Muscle layer of duodenum (tissue), 2 donors: ENCODE measurements at regions not wholly inside any gene's neighbourhood (a gene's known extent, or its start where the extent isn't known, plus 50 kb on each side); places are given as distances from the start of the nearest gene placed in this dataset.
"Not testable (repeated sequence)": the region's sequence is repeated elsewhere in the genome, so short reads cannot be mapped to it uniquely, and the experiment has no call there.

Experiments
- H3K27ac ChIP-seq: one replicate; pipeline ENCODE4 v1.7.0; 2013; ENCODE audit warnings: mild to moderate bottlenecking, low read length
- H3K27me3 ChIP-seq: one replicate; pipeline ENCODE4 v1.7.0; 2013; ENCODE audit warnings: low read depth, mild to moderate bottlenecking, control low read depth, low read length
- H3K36me3 ChIP-seq, 2 donors: one replicate each; pipeline ENCODE4 v1.7.0; 2013; ENCODE audit warnings: low read length in 2 of 2, control low read depth in 1 of 2, mild to moderate bottlenecking in 1 of 2; ENCODE audit not compliant: insufficient read depth in 2 of 2, control insufficient read depth in 1 of 2
- H3K4me1 ChIP-seq, 2 donors: one replicate each; pipeline ENCODE4 v1.7.0; 2013; ENCODE audit warnings: low read length in 2 of 2, mild to moderate bottlenecking in 2 of 2, control low read depth in 1 of 2, moderate library complexity in 1 of 2; ENCODE audit not compliant: insufficient read depth in 2 of 2, control insufficient read depth in 1 of 2
- H3K4me3 ChIP-seq, 2 donors: one replicate each; pipeline ENCODE4 v1.7.0; 2013; ENCODE audit warnings: low read length in 2 of 2, low read depth in 1 of 2, mild to moderate bottlenecking in 1 of 2
- H3K9me3 ChIP-seq, 2 donors: one replicate each; pipeline ENCODE4 v1.7.0; 2013; ENCODE audit warnings: low read length in 2 of 2, control low read depth in 1 of 2, mild to moderate bottlenecking in 1 of 2; ENCODE audit not compliant: control insufficient read depth in 1 of 2
- donor health status: healthy.

GRCh38 chr14:101315802-101316296 is 245.4 kb upstream of the DIO3 start:
- Histone ChIP-seq H3K36me3 (no peaks in the 10 kb centered on the region), H3K27me3 (no peaks in the 10 kb centered on the region)

GRCh38 chr14:101318271-101318670 is 243.0 kb upstream of the DIO3 start:
- Histone ChIP-seq H3K27me3 (no peaks in the 10 kb centered on the region), H3K4me3 (no peak overlapping the region), H3K4me1 (no peaks in the 10 kb centered on the region), H3K27ac (no peak overlapping the region), H3K9me3 (peaks cover 7 to 15% of the 10 kb centered on the region in 2 donors), H3K36me3 (no peaks in the 10 kb centered on the region)

More at GRCh38 chr14:101315802-101316296, 245.4 kb upstream of the DIO3 start:
- Histone ChIP-seq H3K4me1 (no peaks in the 10 kb centered on the region), H3K27ac (no peak overlapping the region), H3K9me3 (peaks cover 7 to 9% of the 10 kb centered on the region in 2 donors), H3K4me3 (no peak overlapping the region)

- Histone ChIP-seq H3K27me3 (no peaks in the 10 kb centered on the region), H3K4me3 (no peak overlapping the region), H3K4me1 (no peaks in the 10 kb centered on the region), H3K36me3 (no peaks in the 10 kb centered on the region), H3K27ac (no peak overlapping the region), H3K9me3 (peaks cover 17 to 27% of the 10 kb centered on the region in 2 donors)
These were observed 240.9 kb upstream of the DIO3 start for GRCh38 chr14:101320396-101320795.

- H3K9me3 ChIP-seq = peaks cover 10 to 18% of the 10 kb centered on the region in 2 donors
- H3K4me1 ChIP-seq = no peaks in the 10 kb centered on the region
- no peak overlapping the region for H3K27ac ChIP-seq
- no peaks in the 10 kb centered on the region for H3K27me3 ChIP-seq
- H3K36me3 ChIP-seq = no peaks in the 10 kb centered on the region
- no peak overlapping the region for H3K4me3 ChIP-seq
These were observed 239.1 kb upstream of the DIO3 start for GRCh38 chr14:101322223-101322622.

GRCh38 chr14:101323111-101323510 is 238.2 kb upstream of the DIO3 start:
- H3K9me3 ChIP-seq = peaks cover 10 to 18% of the 10 kb centered on the region in 2 donors
- no peaks in the 10 kb centered on the region for H3K36me3 ChIP-seq
- H3K4me3 ChIP-seq = no peak overlapping the region
- H3K4me1 ChIP-seq = no peaks in the 10 kb centered on the region
- no peaks in the 10 kb centered on the region for H3K27me3 ChIP-seq
- H3K27ac ChIP-seq = no peak overlapping the region

GRCh38 chr14:101323614-101324235 is 237.6 kb upstream of the DIO3 start:
- H3K4me1 ChIP-seq, H3K27ac ChIP-seq, H3K4me3 ChIP-seq, H3K36me3 ChIP-seq, H3K27me3 ChIP-seq: not testable (repeated sequence)
- peaks cover 10 to 18% of the 10 kb centered on the region in 2 donors for H3K9me3 ChIP-seq

- no peak overlapping the region for H3K4me3 ChIP-seq
- H3K27me3 ChIP-seq = no peaks in the 10 kb centered on the region
- no peaks in the 10 kb centered on the region for H3K4me1 ChIP-seq
- no peaks in the 10 kb centered on the region for H3K36me3 ChIP-seq
- H3K9me3 ChIP-seq = peaks cover 10 to 18% of the 10 kb centered on the region in 2 donors
- H3K27ac ChIP-seq = no peak overlapping the region
These were observed 236.0 kb upstream of the DIO3 start for GRCh38 chr14:101325319-101325718.

GRCh38 chr14:101328412-101329028 is 232.8 kb upstream of the DIO3 start:
- H3K27me3 ChIP-seq = no peaks in the 10 kb centered on the region
- H3K4me1 ChIP-seq = no peaks in the 10 kb centered on the region
- H3K9me3 ChIP-seq = peaks cover 10% of the 10 kb centered on the region in 2 donors
- H3K36me3 ChIP-seq = no peaks in the 10 kb centered on the region
- no peak overlapping the region for H3K4me3 ChIP-seq
- no peak overlapping the region for H3K27ac ChIP-seq

- H3K27ac ChIP-seq = no peak overlapping the region
- H3K4me1 ChIP-seq = peaks cover 0 to 1% of the 10 kb centered on the region in 2 donors
- H3K4me3 ChIP-seq = no peak overlapping the region
- H3K9me3 ChIP-seq = no peaks in the 10 kb centered on the region
- H3K36me3 ChIP-seq = no peaks in the 10 kb centered on the region
- no peaks in the 10 kb centered on the region for H3K27me3 ChIP-seq
These were observed 230.7 kb upstream of the DIO3 start for GRCh38 chr14:101330416-101331140.

GRCh38 chr14:101331141-101331525 is 230.2 kb upstream of the DIO3 start:
- H3K27ac ChIP-seq = no peak overlapping the region

GRCh38 chr14:101331661-101332169 is 229.6 kb upstream of the DIO3 start:
- H3K4me3 ChIP-seq = no peak overlapping the region
- H3K36me3 ChIP-seq = no peaks in the 10 kb centered on the region
- no peaks in the 10 kb centered on the region for H3K9me3 ChIP-seq
- no peaks in the 10 kb centered on the region for H3K27me3 ChIP-seq
- H3K27ac ChIP-seq = no peak overlapping the region
- peaks cover 5 to 8% of the 10 kb centered on the region in 2 donors for H3K4me1 ChIP-seq

More at GRCh38 chr14:101331141-101331525, 230.2 kb upstream of the DIO3 start:
- no peaks in the 10 kb centered on the region for H3K36me3 ChIP-seq
- H3K4me3 ChIP-seq = no peak overlapping the region
- H3K4me1 ChIP-seq = peaks cover 0 to 7% of the 10 kb centered on the region in 2 donors
- no peaks in the 10 kb centered on the region for H3K9me3 ChIP-seq
- H3K27me3 ChIP-seq = no peaks in the 10 kb centered on the region
